GM13976 (cell line): ENCODE measurements at regions not wholly inside any gene's neighbourhood (a gene's known extent, or its start where the extent isn't known, plus 50 kb on each side); places are given as distances from the start of the nearest gene placed in this dataset.

ENCODE experiments used
- DNase-seq: peaks from one replicate; pipeline ENCODE4 v3.0.0; 2012; ENCODE audit warnings: low spot score
- CTCF ChIP-seq: IDR thresholded peaks from 2 replicates; pipeline ENCODE4 v1.5.1; 2012; ENCODE audit warnings: borderline replicate concordance, mild to moderate bottlenecking; ENCODE audit not compliant: insufficient read depth; ENCODE audit errors: extremely low read depth, missing control alignments, control extremely low read depth
- in situ Hi-C: fragments of 300-500 bp; cut with MboI; formaldehyde crosslinking; loops from one replicate; pipeline ENCODE4 v1.12.0; 2022; ENCODE audit warnings: low sequenced_read_pairs, mixed read lengths, inconsistent platforms; ENCODE audit not compliant: unreplicated experiment

GRCh38 chr11:91446267-91446666 lies 778.4 kb upstream of the FAT3 start:
- no peak for TF ChIP-seq CTCF
- in situ Hi-C loops, result no loop called here
- DNase-seq, result no peak

GRCh38 chr11:91435694-91436395 lies 788.8 kb upstream of the FAT3 start:
- no peak for DNase-seq

GRCh38 chr11:91433284-91434010 lies 791.2 kb upstream of the FAT3 start:
- TF ChIP-seq CTCF, result no peak
- DNase-seq, result no peak
- in situ Hi-C loops, result no loop called here

More at GRCh38 chr11:91435694-91436395, 788.8 kb upstream of the FAT3 start:
- no peak for TF ChIP-seq CTCF
- in situ Hi-C loops, result no loop called here

GRCh38 chr11:91421641-91422040 lies 803.0 kb upstream of the FAT3 start:
- DNase-seq, result no peak
- in situ Hi-C loops, result no loop called here

GRCh38 chr11:91407842-91408241 lies 816.8 kb upstream of the FAT3 start:
- no peak for TF ChIP-seq CTCF
- in situ Hi-C loops, result no loop called here

More at GRCh38 chr11:91421641-91422040, 803.0 kb upstream of the FAT3 start:
- no peak for TF ChIP-seq CTCF

GRCh38 chr11:91406009-91406408 lies 818.6 kb upstream of the FAT3 start:
- in situ Hi-C loops, result no loop called here
- no peak for TF ChIP-seq CTCF
- no peak for DNase-seq

More at GRCh38 chr11:91407842-91408241, 816.8 kb upstream of the FAT3 start:
- DNase-seq, result no peak
